ENCODE measurements at regions not wholly inside any gene's neighbourhood (a gene's known extent, or its start where the extent isn't known, plus 50 kb on each side); places are given as distances from the start of the nearest gene placed in this dataset.
"Not testable (repeated sequence)": the region's sequence is repeated elsewhere in the genome, so short reads cannot be mapped to it uniquely, and the experiment has no call there.

- no peak for DNase-seq (ENCODE audit: low read depth)
- ChIA-PET POLR2A (no interaction called here), CTCF (no interaction called here)
- Histone ChIP-seq H3K36me3 (ENCODE audit: control insufficient read depth, insufficient read depth, low read length) (no peaks in the 10 kb centered on the region), H3K4me3 (ENCODE audit: low read depth, low read length) (no peak overlapping the region), H3K27me3 (ENCODE audit: control insufficient read depth, insufficient read depth, low read length) (no peaks in the 10 kb centered on the region)
- no peak for TF ChIP-seq CTCF (IDR thresholded peaks at IDR 0.05; ENCODE audit: insufficient read depth, low read depth, low read length)
Observed at GRCh38 chr15:20280933-20281463, 260.6 kb downstream of the GOLGA6L6 start.

- POLR2A ChIA-PET; H3K4me3 ChIP-seq (ENCODE audit: low read depth, low read length); H3K27me3 ChIP-seq (ENCODE audit: control insufficient read depth, insufficient read depth, low read length); H3K36me3 ChIP-seq (ENCODE audit: control insufficient read depth, insufficient read depth, low read length); CTCF ChIA-PET; DNase-seq (ENCODE audit: low read depth): not testable (repeated sequence)
Observed at GRCh38 chr15:20280141-20280932, 261.3 kb downstream of the GOLGA6L6 start.

GRCh38 chr15:20279056-20279455 is 262.5 kb downstream of the GOLGA6L6 start:
- DNase-seq (ENCODE audit: low read depth); CTCF ChIA-PET; H3K27me3 ChIP-seq (ENCODE audit: control insufficient read depth, insufficient read depth, low read length); H3K4me3 ChIP-seq (ENCODE audit: low read depth, low read length); H3K36me3 ChIP-seq (ENCODE audit: control insufficient read depth, insufficient read depth, low read length); POLR2A ChIA-PET: not testable (repeated sequence)

DNA sequence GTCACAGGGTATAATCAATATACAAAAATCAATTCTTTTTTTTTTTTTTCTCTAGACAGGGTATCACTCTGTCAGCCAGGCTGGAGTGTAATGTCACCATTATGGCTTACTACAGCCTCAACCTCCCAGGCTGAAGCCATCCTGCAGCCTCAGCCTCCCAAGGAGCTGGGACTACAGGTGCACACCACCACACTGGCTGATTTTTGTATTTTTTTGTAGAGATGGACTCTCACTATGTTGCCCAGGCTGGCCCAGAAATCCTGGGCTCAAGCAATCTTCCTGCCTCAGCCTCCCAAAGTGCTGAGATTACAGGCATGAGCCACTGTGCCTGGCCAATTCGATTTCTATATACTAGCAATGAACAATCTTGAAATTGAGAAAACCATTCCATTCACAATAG is 263.2 kb downstream of the GOLGA6L6 start:
- H3K27me3 ChIP-seq (ENCODE audit: control insufficient read depth, insufficient read depth, low read length); POLR2A ChIA-PET; DNase-seq (ENCODE audit: low read depth); H3K36me3 ChIP-seq (ENCODE audit: control insufficient read depth, insufficient read depth, low read length); H3K4me3 ChIP-seq (ENCODE audit: low read depth, low read length); CTCF ChIA-PET: not testable (repeated sequence)

DNA sequence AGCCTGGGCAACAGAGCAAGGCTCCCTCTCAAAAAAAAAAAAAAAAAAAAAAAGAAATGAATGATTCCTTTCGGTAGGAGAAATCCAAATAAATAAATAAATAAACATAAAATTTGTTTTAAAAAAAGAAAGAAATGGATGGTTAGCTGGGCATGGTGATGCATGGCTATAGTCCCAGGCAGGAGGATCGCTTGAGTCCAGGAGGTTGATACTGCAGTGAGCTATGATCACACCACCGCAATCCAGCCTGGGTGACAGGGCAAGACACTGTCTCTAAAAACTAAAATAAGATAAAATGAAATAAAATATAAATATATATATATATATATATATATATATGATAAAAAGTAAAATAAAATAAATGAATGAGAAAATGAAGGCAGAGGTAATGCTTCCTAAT is 264.1 kb downstream of the GOLGA6L6 start:
- DNase-seq (ENCODE audit: low read depth); H3K36me3 ChIP-seq (ENCODE audit: control insufficient read depth, insufficient read depth, low read length); CTCF ChIA-PET; POLR2A ChIA-PET; H3K27me3 ChIP-seq (ENCODE audit: control insufficient read depth, insufficient read depth, low read length); H3K4me3 ChIP-seq (ENCODE audit: low read depth, low read length): not testable (repeated sequence)

DNA sequence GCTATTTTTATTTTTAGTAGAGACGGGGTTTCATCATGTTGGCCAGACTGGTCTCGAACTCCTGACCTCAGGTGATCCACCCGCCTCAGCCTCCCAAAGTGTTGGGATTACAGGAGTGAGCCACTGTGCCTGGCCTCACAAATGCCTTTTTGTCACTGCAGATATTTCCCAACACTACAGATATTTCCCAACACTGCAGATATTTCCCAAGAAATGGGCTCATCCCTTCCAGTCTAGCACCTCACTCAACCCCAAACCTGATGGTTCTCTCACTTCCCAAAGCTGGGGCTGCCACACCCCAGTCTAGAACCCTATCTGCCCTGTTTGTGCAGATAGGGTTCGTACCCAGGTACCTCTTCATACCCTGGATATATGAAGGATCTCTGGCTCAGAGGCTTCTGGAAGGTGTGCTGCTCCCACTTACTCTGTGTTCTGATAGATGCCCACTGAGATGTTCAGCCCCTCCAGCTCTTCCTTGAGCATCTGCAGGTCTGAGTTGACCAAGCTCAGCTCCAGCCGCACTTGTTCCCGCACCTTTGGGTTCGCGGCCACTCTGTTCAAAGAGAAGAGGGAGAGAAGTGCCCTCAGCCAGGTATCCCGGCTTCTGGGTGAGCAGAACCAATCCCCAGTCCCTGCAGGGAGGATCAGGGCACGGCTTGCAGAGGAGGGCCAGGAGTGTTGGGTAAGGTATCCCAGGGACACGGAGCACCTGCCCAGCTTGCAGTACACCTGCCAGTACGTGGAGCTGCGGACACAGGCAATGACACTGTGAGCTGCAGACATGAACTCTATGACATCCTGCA is 265.1 kb downstream of the GOLGA6L6 start:
- DNase-seq (ENCODE audit: low read depth); H3K27me3 ChIP-seq (ENCODE audit: control insufficient read depth, insufficient read depth, low read length); CTCF ChIA-PET; H3K4me3 ChIP-seq (ENCODE audit: low read depth, low read length); H3K36me3 ChIP-seq (ENCODE audit: control insufficient read depth, insufficient read depth, low read length); POLR2A ChIA-PET: not testable (repeated sequence)

DNA sequence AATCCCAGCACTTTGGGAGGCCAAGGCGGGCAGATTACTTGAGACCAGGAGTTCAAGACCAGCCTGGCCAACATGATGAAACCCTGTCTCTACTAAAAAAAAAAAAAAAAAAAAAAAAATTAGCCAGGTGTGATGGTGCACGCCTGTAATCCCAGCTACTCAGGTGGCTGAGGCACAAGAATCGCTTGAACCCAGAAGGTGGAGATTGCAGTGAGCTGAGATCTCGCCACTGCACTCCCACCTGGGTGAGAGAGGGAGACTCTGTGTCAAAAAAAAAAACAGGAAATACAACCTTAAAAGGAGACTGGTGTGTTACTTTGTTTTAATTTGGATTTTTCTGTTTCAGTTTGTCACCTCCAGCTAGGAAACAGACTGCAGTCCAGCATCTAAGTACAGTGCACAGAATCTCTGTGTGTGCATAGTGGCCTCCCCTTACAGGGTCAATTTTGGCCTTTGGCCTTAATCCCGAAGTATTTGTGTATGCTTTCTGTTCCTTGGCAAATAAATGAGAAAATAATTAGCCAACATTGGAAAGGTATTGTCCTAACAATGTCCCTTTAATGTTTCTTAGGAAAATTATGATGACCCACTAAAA is 266.1 kb downstream of the GOLGA6L6 start:
- CTCF ChIA-PET; POLR2A ChIA-PET; H3K27me3 ChIP-seq (ENCODE audit: control insufficient read depth, insufficient read depth, low read length): not testable (repeated sequence)

DNA sequence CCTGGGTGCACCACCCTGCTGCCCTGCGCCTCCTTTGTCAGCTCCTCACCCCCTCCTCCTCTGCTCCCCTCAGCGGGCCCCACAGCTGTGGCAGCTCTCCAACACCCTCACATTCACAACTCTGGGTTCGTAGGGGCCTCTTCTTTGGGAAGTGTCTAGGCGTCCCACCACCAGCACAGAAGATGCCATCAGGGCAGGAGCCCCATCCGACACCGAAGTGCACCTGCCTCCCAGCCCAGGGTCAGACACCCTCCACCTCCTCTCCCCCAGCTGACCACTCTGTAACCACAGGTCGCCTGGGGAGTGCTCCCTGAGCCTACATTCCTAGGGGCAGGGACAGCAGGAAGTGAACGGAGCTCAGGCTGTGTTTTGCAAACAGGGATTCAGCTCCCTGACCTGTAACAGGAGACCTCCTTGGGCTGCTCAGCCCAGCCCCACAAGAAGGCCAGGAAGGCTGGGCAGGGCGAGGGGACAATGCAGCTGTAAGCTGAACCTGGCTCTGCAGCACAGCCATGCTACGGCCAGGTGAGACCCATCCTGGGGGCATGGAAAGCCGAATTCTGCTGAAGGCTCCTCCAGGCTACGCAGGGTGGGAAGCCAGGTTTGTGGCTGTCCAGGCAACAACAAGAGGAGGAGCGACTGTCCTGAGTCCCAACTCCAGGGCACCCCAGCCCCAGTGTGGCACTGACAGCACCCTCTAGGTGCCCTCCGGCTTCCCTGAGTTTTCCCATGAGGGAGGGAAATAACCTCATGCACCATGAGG is 269.0 kb downstream of the GOLGA6L6 start:
- no peak for DNase-seq (ENCODE audit: low read depth)
- CTCF ChIA-PET, result no interaction called here
- POLR2A ChIA-PET, result no interaction called here
- H3K27me3 ChIP-seq (ENCODE audit: control insufficient read depth, insufficient read depth, low read length), result no peaks in the 10 kb centered on the region
- no peak for TF ChIP-seq CTCF (IDR thresholded peaks at IDR 0.05; ENCODE audit: insufficient read depth, low read depth, low read length)
- no peaks in the 10 kb centered on the region for H3K36me3 ChIP-seq (ENCODE audit: control insufficient read depth, insufficient read depth, low read length)
- H3K4me3 ChIP-seq (ENCODE audit: low read depth, low read length), result no peak overlapping the region

More for the DNA sequence above, 266.1 kb downstream of the GOLGA6L6 start:
- H3K4me3 ChIP-seq (ENCODE audit: low read depth, low read length); H3K36me3 ChIP-seq (ENCODE audit: control insufficient read depth, insufficient read depth, low read length); DNase-seq (ENCODE audit: low read depth): not testable (repeated sequence)

Measured in BJ (cell line).